IMR-90 (cell line): ENCODE measurements at regions not wholly inside any gene's neighbourhood (a gene's known extent, or its start where the extent isn't known, plus 50 kb on each side); places are given as distances from the start of the nearest gene placed in this dataset.

Experiments
- ATAC-seq: fragments of 200-7000 bp; cut with Tn5 transposase; 2 replicates; pipeline ENCODE4 v1.9.1; 2020; ENCODE audit warnings: low read depth, mild to moderate bottlenecking, moderate library complexity
- BruUV-seq: library from RNA; stranded (reverse); fragments of 400-500 nt; replicated peaks from 2 replicates; lab custom pipeline; 2021; lab: Mats Ljungman, UMichigan
- CTCF ChIA-PET: fragments of 300-600 bp; formaldehyde crosslinking; extraction: SDS; loops from one replicate; lab custom pipeline; 2021; ENCODE audit warnings: antibody characterized with exemption; lab: Yijun Ruan, JAX
- POLR2A ChIA-PET: fragments of 300-600 bp; sonication (Branson Sonifier 250); formaldehyde crosslinking; loops from one replicate; lab custom pipeline; 2022; ENCODE audit warnings: antibody characterized with exemption; ENCODE audit not compliant: unreplicated experiment; lab: Charles Lee
- DNase-seq: peaks from one replicate; pipeline ENCODE4 v3.0.0; 2013
- H2AFZ ChIP-seq: replicated peaks from 2 replicates; pipeline ENCODE3; 2013; ENCODE audit warnings: low read length, mild to moderate bottlenecking; ENCODE audit not compliant: poor library complexity
- H2AK5ac ChIP-seq: 2 replicates; pipeline ENCODE4 v1.6.1; 2013; ENCODE audit warnings: low read depth, low read length, inconsistent platforms
- H2AK9ac ChIP-seq: replicated peaks from 2 replicates; pipeline ENCODE3; 2013; ENCODE audit warnings: mild to moderate bottlenecking, low read depth, low read length, moderate library complexity; ENCODE audit not compliant: poor library complexity
- H2BK120ac ChIP-seq: 2 replicates; pipeline ENCODE4 v1.6.1; 2013; ENCODE audit warnings: low read depth, low read length, inconsistent platforms
- H2BK15ac ChIP-seq: 3 replicates; pipeline ENCODE4 v1.6.1; 2013; ENCODE audit warnings: low read depth, low read length, inconsistent platforms
- H2BK20ac ChIP-seq: 2 replicates; pipeline ENCODE4 v1.6.1; 2013; ENCODE audit warnings: low read depth, mild to moderate bottlenecking, inconsistent platforms, low read length, moderate library complexity
- H2BK5ac ChIP-seq: 2 replicates; pipeline ENCODE4 v1.6.1; 2013; ENCODE audit warnings: mild to moderate bottlenecking, low read depth, low read length, inconsistent platforms; ENCODE audit not compliant: poor library complexity, severe bottlenecking
- H3K14ac ChIP-seq: replicated peaks from 2 replicates; pipeline ENCODE4 v1.6.1; 2013; ENCODE audit warnings: low read depth, low read length, inconsistent platforms
- H3K18ac ChIP-seq: 2 replicates; pipeline ENCODE4 v1.6.1; 2013; ENCODE audit warnings: low read depth, low read length, control low read depth
- H3K23ac ChIP-seq: 2 replicates; pipeline ENCODE4 v1.6.1; 2013; ENCODE audit warnings: low read depth, low read length, inconsistent platforms
- H3K27ac ChIP-seq: 2 replicates; pipeline ENCODE4 v1.5.1; 2013; ENCODE audit warnings: mild to moderate bottlenecking, control low read depth, low read length; ENCODE audit not compliant: insufficient read depth
- H3K27me3 ChIP-seq: 2 replicates; pipeline ENCODE4 v1.6.1; 2013; ENCODE audit warnings: low read length; ENCODE audit not compliant: control insufficient read depth, insufficient read depth
- H3K36me3 ChIP-seq: 2 replicates; pipeline ENCODE4 v1.6.1; 2013; ENCODE audit warnings: low read length, mixed read lengths; ENCODE audit not compliant: control insufficient read depth, insufficient read depth
- H3K4ac ChIP-seq: 2 replicates; pipeline ENCODE4 v1.6.1; 2013; ENCODE audit warnings: low read depth, low read length, inconsistent platforms
- H3K4me1 ChIP-seq: 2 replicates; pipeline ENCODE4 v1.6.1; 2013; ENCODE audit warnings: low read length, mixed read lengths; ENCODE audit not compliant: control insufficient read depth, insufficient read depth
- H3K4me2 ChIP-seq: 2 replicates; pipeline ENCODE4 v1.6.1; 2013; ENCODE audit warnings: low read depth, mild to moderate bottlenecking, control low read depth, low read length, moderate library complexity
- H3K4me3 ChIP-seq: 2 replicates; pipeline ENCODE4 v1.5.1; 2013; ENCODE audit warnings: low read depth, mild to moderate bottlenecking, control low read depth, low read length, moderate library complexity; ENCODE audit not compliant: insufficient read depth
- H3K56ac ChIP-seq: 2 replicates; pipeline ENCODE4 v1.6.1; 2013; ENCODE audit warnings: low read length, inconsistent platforms; ENCODE audit not compliant: insufficient read depth; ENCODE audit errors: extremely low read depth
- H3K79me1 ChIP-seq, 2 experiments: 2 replicates each; pipeline ENCODE4 v1.6.1; 2013; ENCODE audit warnings: low read length in 2 of 2, inconsistent platforms in 1 of 2, low read depth in 1 of 2
- H3K9ac ChIP-seq: 2 replicates; pipeline ENCODE4 v1.6.1; 2013; ENCODE audit warnings: low read depth, low read length, control low read depth
- H3K9me1 ChIP-seq: 2 replicates; pipeline ENCODE4 v1.6.1; 2013; ENCODE audit warnings: low read length, inconsistent platforms; ENCODE audit not compliant: insufficient read depth
- H3K9me3 ChIP-seq: 2 replicates; pipeline ENCODE4 v1.6.1; 2013; ENCODE audit warnings: low read length; ENCODE audit not compliant: control insufficient read depth, insufficient read depth
- H4K20me1 ChIP-seq: 2 replicates; pipeline ENCODE4 v1.6.1; 2013; ENCODE audit warnings: low read length, inconsistent platforms; ENCODE audit not compliant: insufficient read depth
- H4K5ac ChIP-seq: 2 replicates; pipeline ENCODE4 v1.6.1; 2013; ENCODE audit warnings: mild to moderate bottlenecking, low read depth, low read length, control low read depth
- H4K8ac ChIP-seq, 2 experiments: 2 replicates each; pipeline ENCODE4 v1.6.1; 2013; ENCODE audit warnings: low read depth in 2 of 2, low read length in 2 of 2, control low read depth in 1 of 2, inconsistent platforms in 1 of 2
- H4K91ac ChIP-seq: 2 replicates; pipeline ENCODE4 v1.6.1; 2013; ENCODE audit warnings: low read depth, low read length, inconsistent platforms; ENCODE audit not compliant: insufficient read depth
- BHLHE40 ChIP-seq: fragments of 150-350 bp; IDR thresholded peaks from 2 replicates; pipeline ENCODE4 v1.6.1; 2016; ENCODE audit warnings: mild to moderate bottlenecking, low read depth, low read length
- CEBPB ChIP-seq: IDR thresholded peaks from 2 replicates; pipeline ENCODE4 v1.6.1; 2012; ENCODE audit warnings: low read depth, low read length, improper control_type of control experiment
- CHD1 ChIP-seq: IDR thresholded peaks from 2 replicates; pipeline ENCODE4 v1.6.1; 2012; ENCODE audit warnings: low read depth, low read length, improper control_type of control experiment
- CTCF ChIP-seq: conservative IDR thresholded peaks from 2 replicates; pipeline ENCODE4 v1.5.1; 2012; ENCODE audit warnings: mild to moderate bottlenecking, low read depth, low read length, improper control_type of control experiment
- ELK1 ChIP-seq: fragments of 150-350 bp; IDR thresholded peaks from 2 replicates; pipeline ENCODE4 v1.6.1; 2016; ENCODE audit warnings: low read depth, mild to moderate bottlenecking, low read length, moderate library complexity, borderline replicate concordance
- FOS ChIP-seq: fragments of 150-350 bp; IDR thresholded peaks from 2 replicates; pipeline ENCODE4 v1.6.1; 2016; ENCODE audit warnings: low read depth, low read length
- MAFK ChIP-seq: IDR thresholded peaks from 2 replicates; pipeline ENCODE4 v1.6.1; 2012; ENCODE audit warnings: low read depth, low read length, improper control_type of control experiment
- NFE2L2 ChIP-seq: fragments of 150-350 bp; IDR thresholded peaks from 2 replicates; pipeline ENCODE4 v1.6.1; 2016; ENCODE audit warnings: low read depth, mild to moderate bottlenecking, low read length
- POLR2A ChIP-seq: IDR thresholded peaks from 2 replicates; pipeline ENCODE4 v1.6.1; 2012; ENCODE audit warnings: mild to moderate bottlenecking, low read depth, low read length
- RCOR1 ChIP-seq: IDR thresholded peaks from 2 replicates; pipeline ENCODE4 v1.6.1; 2012; ENCODE audit warnings: mild to moderate bottlenecking, low read length, improper control_type of control experiment; ENCODE audit not compliant: insufficient replicate concordance
- SMC3 ChIP-seq: fragments of 150-350 bp; IDR thresholded peaks from 2 replicates; pipeline ENCODE4 v1.6.1; 2016; ENCODE audit warnings: low read depth, mild to moderate bottlenecking, antibody characterized with exemption, low read length, moderate library complexity
- USF2 ChIP-seq: fragments of 150-350 bp; IDR thresholded peaks from 2 replicates; pipeline ENCODE4 v1.6.1; 2017; ENCODE audit warnings: mild to moderate bottlenecking, antibody characterized with exemption, low read length, low read depth
- WGBS, 2 experiments: methylation state at CpG; one replicate each; pipeline versions ENCODE4 v1.1.5 to v1.1.7; 2013; ENCODE audit warnings: missing lambda C conversion rate in 2 of 2; ENCODE audit not compliant: insufficient read length in 1 of 2; ENCODE audit errors: extremely low coverage in 2 of 2; 5-methylcytosine and 5-hydroxymethylcytosine counted together
- dilution Hi-C: fragments of 300-500 bp; cut with HindIII; formaldehyde crosslinking; loops from one replicate; pipeline ENCODE4 v1.14.3; 2018; ENCODE audit warnings: low sequenced_read_pairs; ENCODE audit not compliant: unreplicated experiment
- in situ Hi-C: fragments of 300-500 bp; cut with MboI; formaldehyde crosslinking; loops from 3 replicates; pipeline ENCODE4 v1.14.3; 2019; ENCODE audit warnings: low sequenced_read_pairs, inconsistent platforms, mixed read lengths
- intact Hi-C: fragments of 100-400 bp; cut with micrococcal nuclease; formaldehyde crosslinking; loops from 2 replicates; pipeline ENCODE4 v1.10.0; 2022

- Histone ChIP-seq H2AFZ (no peak overlapping the region), H3K9me1 (no peaks in the 10 kb centered on the region), H3K9me3 (0 out of 2 replicates have a peak, but pooled peaks cover 2% of the 10 kb centered on the region), H2AK5ac (no peak overlapping the region), H3K9ac (no peak overlapping the region), H3K56ac (no peak overlapping the region), H3K4me3 (no peak overlapping the region), H2BK20ac (no peak overlapping the region), H3K14ac (no peak overlapping the region), H4K20me1 (no peaks in the 10 kb centered on the region), H4K8ac (no peak overlapping the region), H3K79me1 (no peaks in the 10 kb centered on the region), H4K5ac (no peak overlapping the region), H3K4ac (no peak overlapping the region), H3K27me3 (no peaks in the 10 kb centered on the region), H3K4me2 (no peak overlapping the region), H2BK120ac (no peak overlapping the region), H3K23ac (no peak overlapping the region), H2BK15ac (no peak overlapping the region), H3K27ac (no peak overlapping the region), H3K36me3 (no peaks in the 10 kb centered on the region), H3K4me1 (no peaks in the 10 kb centered on the region), H4K91ac (no peak overlapping the region), H2AK9ac (no peak overlapping the region), H2BK5ac (no peak overlapping the region), H3K18ac (no peak overlapping the region)
- BruUV-seq: no TSS peak
- dilution Hi-C loops: no loop called here
- no peak for DNase-seq
- ATAC-seq: no peak
- in situ Hi-C loops: no loop called here
- ChIA-PET POLR2A (no interaction called here), CTCF (no interaction called here)
- intact Hi-C loops: no loop called here
- WGBS, 2 experiments: no CpG with 5 or more reads among the region's 2 CpGs
- TF ChIP-seq ELK1 (no peak), RCOR1 (no peak), FOS (no peak), BHLHE40 (no peak), NFE2L2 (no peak), CHD1 (no peak), SMC3 (no peak), MAFK (no peak), POLR2A (no peak), CEBPB (no peak), CTCF (no peak), USF2 (no peak)
These were observed 1348.3 kb upstream of the CDH9 start for GRCh38 chr5:28386712-28387111.
